Endothelial cell of umbilical vein (primary cell): ENCODE measurements at regions not wholly inside any gene's neighbourhood (a gene's known extent, or its start where the extent isn't known, plus 50 kb on each side); places are given as distances from the start of the nearest gene placed in this dataset.
"Not testable (repeated sequence)": the region's sequence is repeated elsewhere in the genome, so short reads cannot be mapped to it uniquely, and the experiment has no call there.

ENCODE experiments used
- BruUV-seq: library from RNA; stranded (reverse); fragments of 400-500 nt; replicated peaks from 2 replicates; lab custom pipeline; 2021; lab: Mats Ljungman, UMichigan
- CTCF ChIA-PET: fragments of 300-600, 350-600 bp; sonication (Branson Sonifier 250); formaldehyde crosslinking; loops from one replicate; lab custom pipeline; 2021; ENCODE audit warnings: antibody characterized with exemption, inconsistent platforms; lab: Charles Lee
- POLR2A ChIA-PET: fragments of 300-600, 350-600 bp; sonication (Branson Sonifier 250); formaldehyde crosslinking; loops from one replicate; lab custom pipeline; 2021; ENCODE audit warnings: antibody characterized with exemption, inconsistent platforms; lab: Charles Lee
- DNase-seq: peaks from one replicate; pipeline ENCODE4 v3.0.0-alpha.2; 2011; ENCODE audit warnings: low read depth, low spot score
- FAIRE-seq: peaks from 2 replicates; lab custom pipeline; 2011; peaks lifted over from hg19 to GRCh38; lab: Jason Lieb, UNC
- H2AFZ ChIP-seq: 2 replicates; pipeline ENCODE4 v1.6.0; 2012; ENCODE audit warnings: low read depth, low read length, control low read depth, inconsistent platforms
- H3K27ac ChIP-seq: 2 replicates; pipeline ENCODE4 v1.5.1; 2011; ENCODE audit warnings: low read depth, mild to moderate bottlenecking, control low read depth, low read length, moderate library complexity; ENCODE audit not compliant: insufficient read depth
- H3K27me3 ChIP-seq, 2 experiments: 2 replicates each; pipeline versions ENCODE4 v1.6.0 to v1.6.1; 2011; ENCODE audit warnings: low read length in 2 of 2, mixed read lengths in 1 of 2; ENCODE audit not compliant: control insufficient read depth in 2 of 2, insufficient read depth in 2 of 2
- H3K36me3 ChIP-seq, 2 experiments: 2 replicates in 1 of 2; 3 replicates in 1 of 2; pipeline ENCODE4 v1.5.1; 2011; ENCODE audit warnings: low read length in 2 of 2, mild to moderate bottlenecking in 1 of 2, moderate library complexity in 1 of 2; ENCODE audit not compliant: control insufficient read depth in 2 of 2, insufficient read depth in 2 of 2; ENCODE audit errors: extremely low read depth in 1 of 2
- H3K4me1 ChIP-seq: 3 replicates; pipeline ENCODE4 v1.5.1; 2011; ENCODE audit warnings: mild to moderate bottlenecking, low read length; ENCODE audit not compliant: control insufficient read depth, insufficient read depth; ENCODE audit errors: extremely low read depth
- H3K4me2 ChIP-seq: 2 replicates; pipeline ENCODE4 v1.6.1; 2011; ENCODE audit warnings: low read length, control low read depth, mixed read lengths; ENCODE audit not compliant: insufficient read depth
- H3K4me3 ChIP-seq, 3 experiments: fragments of 200-600 bp in 1 of 3; sonication (generic), shearing (Covaris generic) in 1 of 3; replicated peaks in 1 of 3; 2 replicates each; pipeline ENCODE4 v1.5.1; 2011 to 2016; ENCODE audit warnings: control low read depth in 3 of 3, low read length in 3 of 3, mild to moderate bottlenecking in 2 of 3, inconsistent platforms in 1 of 3, low read depth in 1 of 3, moderate library complexity in 1 of 3; ENCODE audit not compliant: insufficient read depth in 1 of 3
- H3K79me2 ChIP-seq: 2 replicates; pipeline ENCODE4 v1.6.0; 2012; ENCODE audit warnings: low read length, inconsistent platforms; ENCODE audit not compliant: control insufficient read depth, insufficient read depth
- H3K9ac ChIP-seq: replicated peaks from 2 replicates; pipeline ENCODE3; 2011; ENCODE audit warnings: low read length, control low read depth; ENCODE audit not compliant: insufficient read depth; ENCODE audit errors: extremely low read depth
- H3K9me1 ChIP-seq: replicated peaks from 3 replicates; pipeline ENCODE4 v1.6.0; 2011; ENCODE audit warnings: mild to moderate bottlenecking, low read length; ENCODE audit not compliant: control insufficient read depth, insufficient read depth; ENCODE audit errors: extremely low read depth
- H3K9me3 ChIP-seq: replicated peaks from 2 replicates; pipeline ENCODE4 v1.5.1; 2012; ENCODE audit warnings: low read length, inconsistent platforms; ENCODE audit not compliant: control insufficient read depth, insufficient read depth
- H4K20me1 ChIP-seq: replicated peaks from 2 replicates; pipeline ENCODE3; 2011; ENCODE audit warnings: mild to moderate bottlenecking, low read length; ENCODE audit not compliant: control insufficient read depth, insufficient read depth; ENCODE audit errors: extremely low read depth
- CTCF ChIP-seq, 2 donors: IDR thresholded peaks; 1 replicate in 1 of 2; 2 replicates in 1 of 2; pipeline ENCODE4 v1.5.1; 2011; ENCODE audit warnings: low read length in 2 of 2, mild to moderate bottlenecking in 2 of 2, moderate library complexity in 2 of 2, control low read depth in 1 of 2, inconsistent platforms in 1 of 2, low read depth in 1 of 2; ENCODE audit not compliant: insufficient read depth in 1 of 2; ENCODE audit errors: extremely low read depth in 1 of 2
- EZH2 ChIP-seq: IDR thresholded peaks from 2 replicates; pipeline ENCODE4 v1.6.1; 2012; ENCODE audit warnings: borderline replicate concordance, low read depth, mild to moderate bottlenecking, moderate library complexity, low read length, inconsistent platforms; ENCODE audit not compliant: severe bottlenecking
- FOS ChIP-seq: IDR thresholded peaks from 2 replicates; pipeline ENCODE4 v1.6.1; 2011; ENCODE audit warnings: mild to moderate bottlenecking, low read length, moderate library complexity, borderline replicate concordance; ENCODE audit not compliant: insufficient read depth
- JUN ChIP-seq: IDR thresholded peaks from 2 replicates; pipeline ENCODE4 v1.6.1; 2011; ENCODE audit warnings: borderline replicate concordance, low read depth; ENCODE audit not compliant: insufficient read length, insufficient read depth
- MYC ChIP-seq: IDR thresholded peaks from one replicate; pipeline ENCODE4 v1.6.1; 2011; ENCODE audit warnings: mild to moderate bottlenecking, low read depth, low read length
- POLR2A ChIP-seq: IDR thresholded peaks from 2 replicates; pipeline ENCODE4 v1.6.1; 2012; ENCODE audit warnings: low read depth, mild to moderate bottlenecking, control low read depth, low read length
- POLR2AphosphoS5 ChIP-seq: IDR thresholded peaks from 2 replicates; pipeline ENCODE4 v1.6.1; 2012; ENCODE audit warnings: low read depth, mild to moderate bottlenecking, control low read depth, low read length, moderate library complexity; ENCODE audit not compliant: insufficient read depth
- dilution Hi-C: fragments of 300-500 bp; cut with MboI; formaldehyde crosslinking; loops from one replicate; pipeline ENCODE4 v1.15.0; 2019; ENCODE audit warnings: low sequenced_read_pairs; ENCODE audit not compliant: extremely low pct_ligation_motif_present
- intact Hi-C: fragments of 100-400 bp; cut with micrococcal nuclease; formaldehyde crosslinking; loops from one replicate; pipeline ENCODE4 v1.10.0; 2022
- TF ChIP-seq, protein P1 (sequence below): IDR thresholded peaks from 2 replicates; pipeline ENCODE4 v1.6.1; 2011; ENCODE audit not compliant: insufficient read depth, insufficient read length

DNA sequence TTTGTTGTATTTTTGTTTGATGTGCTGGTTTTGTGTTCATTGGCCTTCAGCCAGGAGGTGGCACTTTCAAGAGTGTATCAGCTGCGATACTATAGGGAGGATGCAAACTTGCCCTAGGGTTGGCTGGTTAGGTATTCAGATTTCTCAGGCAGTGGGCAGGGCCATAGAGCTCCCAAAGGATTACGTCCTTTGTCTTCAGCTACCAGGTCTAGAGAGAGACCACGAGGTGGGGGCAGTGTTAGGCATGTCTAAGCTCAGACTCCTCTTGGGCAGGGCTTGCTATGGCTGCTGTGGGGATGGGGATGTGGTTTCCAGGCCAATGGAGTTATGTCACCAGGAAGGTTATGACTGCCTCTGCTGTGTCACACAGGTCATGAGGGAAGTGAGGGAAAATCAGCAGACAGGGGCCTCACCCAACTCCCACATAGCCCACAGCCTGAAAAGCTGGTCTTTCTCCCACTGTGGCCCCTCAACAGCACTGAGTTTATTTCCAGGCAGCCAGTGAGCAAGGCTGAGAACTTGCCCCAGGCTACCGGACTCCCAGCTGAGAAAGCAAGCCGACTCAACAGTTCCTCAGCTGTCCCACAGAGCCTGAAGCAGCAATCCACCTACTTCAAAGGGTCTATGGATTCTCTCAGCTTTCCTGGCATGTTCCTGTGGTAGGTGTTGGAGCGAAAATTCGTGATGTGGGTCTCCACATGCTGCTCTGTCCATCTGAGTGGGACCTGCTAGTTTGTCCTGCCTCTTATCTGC is 227.4 kb upstream of the COBL start:
- Histone ChIP-seq H3K79me2 (no peaks in the 10 kb centered on the region), H3K27me3 (no peaks in the 10 kb centered on the region), H3K27ac (no peak overlapping the region), H3K9me3 (peaks cover 5% of the 10 kb centered on the region), H3K9ac (no peak overlapping the region), H3K4me3 (no peak overlapping the region), H3K4me2 (no peak overlapping the region), H4K20me1 (no peaks in the 10 kb centered on the region), H3K36me3 (no peaks in the 10 kb centered on the region), H2AFZ (no peak overlapping the region), H3K4me1 (no peaks in the 10 kb centered on the region), H3K9me1 (no peaks in the 10 kb centered on the region)
- no peak for DNase-seq
- TF ChIP-seq EZH2 (no peak), MYC (no peak), POLR2AphosphoS5 (no peak), CTCF (IDR thresholded peaks at IDR 0.05; ENCODE audit: extremely low read depth in 1 of 2, insufficient read depth in 1 of 2, low read depth in 1 of 2, low read length in 2 of 2) (no peak), POLR2A (no peak), FOS (no peak), JUN (no peak)
- TF ChIP-seq, protein P1, sequence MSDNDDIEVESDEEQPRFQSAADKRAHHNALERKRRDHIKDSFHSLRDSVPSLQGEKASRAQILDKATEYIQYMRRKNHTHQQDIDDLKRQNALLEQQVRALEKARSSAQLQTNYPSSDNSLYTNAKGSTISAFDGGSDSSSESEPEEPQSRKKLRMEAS: no peak
- BruUV-seq: no TSS peak
- dilution Hi-C loops: no loop called here
- intact Hi-C loops: no loop called here
- ChIA-PET POLR2A (no interaction called here), CTCF (no interaction called here)
- FAIRE-seq: no peak

DNA sequence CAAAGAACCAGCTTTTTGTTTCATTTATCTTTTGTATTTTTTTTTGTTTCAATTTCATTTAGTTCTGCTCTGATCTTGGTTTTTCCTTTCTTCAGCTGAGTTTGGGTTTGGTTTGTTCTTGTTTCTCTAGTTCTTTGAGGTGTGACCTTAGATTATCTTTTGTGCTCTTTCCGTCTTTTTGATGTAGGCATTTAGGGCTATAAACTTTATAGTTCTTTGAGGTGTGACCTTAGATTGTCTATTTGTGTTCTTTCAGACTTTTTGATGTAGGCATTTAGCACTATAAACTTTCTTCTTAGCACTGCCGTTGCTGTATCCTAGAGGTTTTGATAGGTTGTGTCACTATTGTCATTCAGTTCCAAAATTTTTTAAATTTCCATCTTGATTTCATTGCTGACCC is 224.3 kb upstream of the COBL start:
- H2AFZ ChIP-seq, H3K27ac ChIP-seq, dilution Hi-C loops, H3K4me1 ChIP-seq, intact Hi-C loops, H3K27me3 ChIP-seq, H3K79me2 ChIP-seq, BruUV-seq, H3K9me1 ChIP-seq, CTCF ChIA-PET, POLR2A ChIA-PET, FAIRE-seq, H3K36me3 ChIP-seq, H3K4me2 ChIP-seq, H3K9me3 ChIP-seq, H3K9ac ChIP-seq, H4K20me1 ChIP-seq, H3K4me3 ChIP-seq, DNase-seq: not testable (repeated sequence)
